Psoas muscle (tissue), 7 donors: ENCODE measurements at regions not wholly inside any gene's neighbourhood (a gene's known extent, or its start where the extent isn't known, plus 50 kb on each side); places are given as distances from the start of the nearest gene placed in this dataset.

Source experiments
- ATAC-seq, 4 donors: fragments of 200-7000 bp; cut with Tn5 transposase; one replicate each; pipeline ENCODE4 v1.9.1; 2020; ENCODE audit warnings: moderate library complexity in 3 of 4, mild to moderate bottlenecking in 2 of 4
- DNase-seq, 2 donors: peaks; one replicate each; pipeline ENCODE4 v3.0.0-alpha.2; 2020
- H3K27ac ChIP-seq: fragments of 200-600 bp; one replicate; pipeline ENCODE4 v1.8.0; 2022
- H3K27me3 ChIP-seq, 3 donors: fragments of 200-600 bp in 1 of 3; one replicate each; pipeline versions ENCODE4 v1.6.1 to v1.8.0; 2013 to 2022; ENCODE audit warnings: low read length in 2 of 3, mild to moderate bottlenecking in 2 of 3, moderate library complexity in 1 of 3; ENCODE audit not compliant: insufficient read depth in 3 of 3
- H3K36me3 ChIP-seq, 2 donors: fragments of 200-600 bp in 1 of 2; one replicate each; pipeline versions ENCODE4 v1.6.1 to v1.8.0; 2013 to 2022; ENCODE audit warnings: low read depth in 1 of 2, mild to moderate bottlenecking in 1 of 2, moderate library complexity in 1 of 2; ENCODE audit not compliant: insufficient read depth in 1 of 2
- H3K4me1 ChIP-seq: fragments of 200-600 bp; one replicate; pipeline ENCODE4 v1.8.0; 2022
- H3K4me3 ChIP-seq: fragments of 200-600 bp; one replicate; pipeline ENCODE4 v1.8.0; 2022; ENCODE audit warnings: mild to moderate bottlenecking
- H3K9me3 ChIP-seq: fragments of 200-600 bp; one replicate; pipeline ENCODE4 v1.8.0; 2022
- CTCF ChIP-seq: fragments of 200-600 bp; IDR thresholded peaks from one replicate; pipeline ENCODE4 v1.8.0; 2022; ENCODE audit warnings: antibody characterized with exemption
- WGBS, 3 donors: extraction: QIAGEN DNeasy Blood & Tissue Kit; methylation state at CpG; one replicate each; pipeline versions ENCODE4 v1.1.6 to v1.1.7; 2013; 5-methylcytosine and 5-hydroxymethylcytosine counted together
- intact Hi-C, 2 donors: fragments of 100-400 bp; cut with DNase I; formaldehyde crosslinking; loops; one replicate each; pipeline versions ENCODE4 v1.11.0 to v1.14.2; 2022
- donor health status: healthy with polysubstance abuse.
- donor health status: DM: no; HTN: no; CAD: no; lungs with moderate emphysema.
- donor health status: Bipolar disorder and iron deficiency.
- donor health status: healthy.
- donor health status: DM: yes; HTN: yes; CAD: no.
- donor health status: DM: no; HTN: no; CAD: no.
- donor health status: DM: yes; HTN: yes; CAD: no.

GRCh38 chr1:222043444-222044292, 301.8 kb upstream of the DUSP10 start:
- no peak overlapping the region for H3K4me3 ChIP-seq
- H3K4me1 ChIP-seq, result peaks cover 26% of the 10 kb centered on the region
- peak; percentile 37 to 58 (median 54) for ATAC-seq
- peak overlapping the region; percentile 84 for H3K27ac ChIP-seq
- no peak for TF ChIP-seq CTCF
- intact Hi-C loops, result loop anchor here (5.0 to 10.0 kb wide), 3 partner anchors 121 to 301 kb away; partner anchors contain the start of gene DUSP10 (in 2 of the 2)
- 24 to 29% (median 25%) methylated on average over 9 of the region's 9 CpGs for WGBS, 3 donors
- H3K27me3 ChIP-seq, result no peaks in the 10 kb centered on the region
- no peaks in the 10 kb centered on the region for H3K9me3 ChIP-seq
- no peak for DNase-seq
- no peaks in the 10 kb centered on the region for H3K36me3 ChIP-seq

- no peak for TF ChIP-seq CTCF
- WGBS, 3 donors, result 70 to 89% (median 71%) methylated on average over 6 of the region's 6 CpGs
These were observed 300.2 kb upstream of the DUSP10 start for GRCh38 chr1:222042120-222042519.

GRCh38 chr1:222040955-222041354, 299.1 kb upstream of the DUSP10 start:
- intact Hi-C loops, result loop anchor here (5.0 to 10.0 kb wide), 3 partner anchors 124 to 299 kb away; partner anchors contain the start of gene DUSP10 (in 2 of the 2)
- peak overlapping the region; percentile 92 for H3K27ac ChIP-seq
- H3K27me3 ChIP-seq, result no peaks in the 10 kb centered on the region
- DNase-seq, result no peak
- peaks cover 26% of the 10 kb centered on the region for H3K4me1 ChIP-seq
- peak overlapping the region; percentile 54 for H3K4me3 ChIP-seq
- H3K9me3 ChIP-seq, result no peaks in the 10 kb centered on the region
- WGBS, 3 donors, result 35 to 64% (median 44%) methylated on average over 4 of the region's 4 CpGs
- TF ChIP-seq CTCF, result no peak
- no peaks in the 10 kb centered on the region for H3K36me3 ChIP-seq
- ATAC-seq, result peak in 1 of 4 donors; percentile 21

More at GRCh38 chr1:222042120-222042519, 300.2 kb upstream of the DUSP10 start:
- Histone ChIP-seq H3K27ac (peak overlapping the region; percentile 92), H3K27me3 (no peaks in the 10 kb centered on the region), H3K9me3 (no peaks in the 10 kb centered on the region), H3K36me3 (no peaks in the 10 kb centered on the region), H3K4me3 (no peak overlapping the region), H3K4me1 (peaks cover 26% of the 10 kb centered on the region)
- DNase-seq, result no peak
- intact Hi-C loops, result loop anchor here (5.0 to 10.0 kb wide), 3 partner anchors 123 to 300 kb away; partner anchors contain the start of gene DUSP10 (in 2 of the 2)
- no peak for ATAC-seq

GRCh38 chr1:222040121-222040805, 298.4 kb upstream of the DUSP10 start:
- ATAC-seq (peak; percentile 83 to 92 (median 88)), DNase-seq (peak; percentile 36 to 64)
- no peak for TF ChIP-seq CTCF
- Histone ChIP-seq H3K27me3 (no peaks in the 10 kb centered on the region), H3K36me3 (no peaks in the 10 kb centered on the region), H3K4me3 (peak overlapping the region; percentile 54), H3K27ac (peak overlapping the region; percentile 92), H3K9me3 (no peaks in the 10 kb centered on the region), H3K4me1 (peaks cover 26% of the 10 kb centered on the region)
- intact Hi-C loops, result loop anchor here (5.0 to 10.0 kb wide), 3 partner anchors 125 to 298 kb away; partner anchors contain the start of gene DUSP10 (in 2 of the 2)
- WGBS, 3 donors, result 24 to 45% (median 27%) methylated on average over 11 of the region's 11 CpGs
